Activated CD4-positive, alpha-beta T cell treated with anti-CD3 and anti-CD28 coated beads for 36 hours (primary cell): ENCODE measurements at regions not wholly inside any gene's neighbourhood (a gene's known extent, or its start where the extent isn't known, plus 50 kb on each side); places are given as distances from the start of the nearest gene placed in this dataset.
"Not testable (repeated sequence)": the region's sequence is repeated elsewhere in the genome, so short reads cannot be mapped to it uniquely, and the experiment has no call there.

Source experiments
- ATAC-seq: fragments of 200-7000 bp; cut with Tn5 transposase; one replicate; pipeline ENCODE4 v1.10.0; 2021; ENCODE audit warnings: mild to moderate bottlenecking, moderate library complexity
- CTCF ChIA-PET: fragments of 350-600 bp; sonication (Branson Sonifier 250); formaldehyde crosslinking; loops from one replicate; lab custom pipeline; 2021; ENCODE audit warnings: antibody characterized with exemption; lab: Charles Lee
- POLR2A ChIA-PET: fragments of 350-600 bp; sonication (Branson Sonifier 250); formaldehyde crosslinking; loops from one replicate; lab custom pipeline; 2021; ENCODE audit warnings: antibody characterized with exemption, inconsistent platforms; lab: Charles Lee
- DNase-seq: peaks from one replicate; pipeline ENCODE4 v3.0.0-alpha.2; 2020
- H3K27ac Mint-ChIP-seq: one replicate; pipeline ENCODE4 v1.8.0; 2021; ENCODE audit warnings: mixed read lengths
- H3K27me3 Mint-ChIP-seq: one replicate; pipeline ENCODE4 v1.8.0; 2021; ENCODE audit warnings: mixed read lengths
- H3K36me3 Mint-ChIP-seq: one replicate; pipeline ENCODE4 v1.8.0; 2021; ENCODE audit warnings: low read depth, mixed read lengths
- H3K4me1 Mint-ChIP-seq: one replicate; pipeline ENCODE4 v1.8.0; 2021; ENCODE audit warnings: mixed read lengths
- H3K4me3 Mint-ChIP-seq: one replicate; pipeline ENCODE4 v1.8.0; 2021; ENCODE audit warnings: mild to moderate bottlenecking, moderate library complexity, mixed read lengths
- H3K9me3 Mint-ChIP-seq: one replicate; pipeline ENCODE4 v1.8.0; 2021; ENCODE audit warnings: low read depth, mixed read lengths
- intact Hi-C, 2 experiments: fragments of 100-400 bp; cut with DNase I in 1 of 2; cut with micrococcal nuclease in 1 of 2; formaldehyde crosslinking; loops; one replicate each; pipeline versions ENCODE4 v1.14.2 to v1.15.1; 2022 to 2024; cut with DNase I, micrococcal nuclease

DNA sequence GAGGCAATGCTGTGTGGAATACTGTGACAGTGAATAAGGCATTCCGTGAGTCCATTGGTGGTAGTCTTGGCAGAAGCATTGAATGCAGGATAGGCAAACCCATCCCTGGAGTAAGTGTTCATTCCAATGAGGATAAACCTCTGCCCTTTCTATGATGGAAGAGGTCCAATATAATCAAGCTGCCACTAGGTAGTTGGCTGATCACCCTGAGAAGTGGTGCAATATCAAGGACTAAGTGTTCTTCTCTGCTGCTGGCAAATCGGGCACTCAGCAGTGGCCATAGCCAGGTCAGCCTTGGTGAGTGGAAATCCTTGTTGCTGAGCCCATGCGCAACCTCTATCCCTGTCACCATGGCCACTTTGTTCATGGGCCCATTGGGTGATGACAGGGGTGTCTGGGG lies 70.1 kb downstream of the FBXO4 start:
- no peaks in the 10 kb centered on the region for H3K36me3 Mint-ChIP-seq
- CTCF ChIA-PET: no interaction called here

DNA sequence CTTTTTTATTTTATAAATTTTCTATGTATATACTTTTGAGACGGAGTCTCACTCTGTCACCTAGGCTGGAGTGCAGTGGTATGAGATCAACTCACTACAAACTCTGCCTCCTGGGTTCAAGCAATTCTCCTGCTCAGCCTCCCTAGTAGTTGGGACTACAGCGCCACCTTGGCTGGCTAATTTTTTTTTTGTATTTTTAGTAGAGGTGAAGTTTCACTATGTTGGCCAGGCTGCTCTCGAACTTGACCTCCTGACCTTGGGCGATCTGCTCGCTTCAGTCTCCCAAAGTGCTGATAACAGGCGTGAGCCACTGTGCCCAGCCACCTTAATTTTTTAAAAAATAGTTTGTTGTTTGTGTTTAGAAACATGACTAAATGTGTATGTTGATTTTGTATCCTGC lies 76.6 kb downstream of the FBXO4 start:
- CTCF ChIA-PET: no interaction called here
- no peak for DNase-seq
- peaks cover 12% of the 10 kb centered on the region for H3K9me3 Mint-ChIP-seq
- H3K27me3 Mint-ChIP-seq: peaks cover 3% of the 10 kb centered on the region
- no peaks in the 10 kb centered on the region for H3K36me3 Mint-ChIP-seq
- H3K27ac Mint-ChIP-seq: no peak overlapping the region
- H3K4me3 Mint-ChIP-seq: no peak overlapping the region
- ATAC-seq: no peak
- intact Hi-C loops: no loop called here
- POLR2A ChIA-PET: no interaction called here
- H3K4me1 Mint-ChIP-seq: no peaks in the 10 kb centered on the region

More for the DNA sequence above, 70.1 kb downstream of the FBXO4 start:
- DNase-seq (no peak), ATAC-seq (no peak)
- no peak overlapping the region for H3K27ac Mint-ChIP-seq
- no peak overlapping the region for H3K4me3 Mint-ChIP-seq
- H3K27me3 Mint-ChIP-seq: peaks cover 12% of the 10 kb centered on the region
- POLR2A ChIA-PET: no interaction called here
- H3K4me1 Mint-ChIP-seq: no peaks in the 10 kb centered on the region
- H3K9me3 Mint-ChIP-seq: peaks cover 10% of the 10 kb centered on the region
- intact Hi-C loops: no loop called here

DNA sequence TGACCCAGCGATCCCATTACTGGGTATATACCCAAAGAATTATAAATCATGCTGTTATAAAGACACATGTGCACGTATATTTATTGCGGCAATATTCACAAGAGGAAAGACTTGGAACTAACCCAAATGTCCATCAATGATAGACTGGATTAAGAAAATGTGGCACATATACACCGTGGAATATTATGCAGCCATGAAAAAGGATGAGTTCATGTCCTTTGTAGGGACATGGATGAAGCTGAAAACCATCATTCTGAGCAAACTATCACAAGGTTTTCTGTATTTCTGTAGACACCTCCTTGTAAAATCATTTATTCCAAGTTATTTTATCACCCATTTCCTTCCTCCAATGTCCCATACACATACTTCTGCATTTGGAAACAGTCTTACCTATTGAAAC lies 78.8 kb downstream of the FBXO4 start:
- DNase-seq, intact Hi-C loops, H3K4me1 Mint-ChIP-seq, POLR2A ChIA-PET, H3K36me3 Mint-ChIP-seq, ATAC-seq, H3K27me3 Mint-ChIP-seq, H3K9me3 Mint-ChIP-seq, H3K27ac Mint-ChIP-seq, H3K4me3 Mint-ChIP-seq: not testable (repeated sequence)
- CTCF ChIA-PET: interaction anchor here (1.6 to 1.7 kb wide), 2 partner anchors 28 to 75 kb away, joined by 4 to 5 read pairs; no protein-coding TSS in a partner anchor

DNA sequence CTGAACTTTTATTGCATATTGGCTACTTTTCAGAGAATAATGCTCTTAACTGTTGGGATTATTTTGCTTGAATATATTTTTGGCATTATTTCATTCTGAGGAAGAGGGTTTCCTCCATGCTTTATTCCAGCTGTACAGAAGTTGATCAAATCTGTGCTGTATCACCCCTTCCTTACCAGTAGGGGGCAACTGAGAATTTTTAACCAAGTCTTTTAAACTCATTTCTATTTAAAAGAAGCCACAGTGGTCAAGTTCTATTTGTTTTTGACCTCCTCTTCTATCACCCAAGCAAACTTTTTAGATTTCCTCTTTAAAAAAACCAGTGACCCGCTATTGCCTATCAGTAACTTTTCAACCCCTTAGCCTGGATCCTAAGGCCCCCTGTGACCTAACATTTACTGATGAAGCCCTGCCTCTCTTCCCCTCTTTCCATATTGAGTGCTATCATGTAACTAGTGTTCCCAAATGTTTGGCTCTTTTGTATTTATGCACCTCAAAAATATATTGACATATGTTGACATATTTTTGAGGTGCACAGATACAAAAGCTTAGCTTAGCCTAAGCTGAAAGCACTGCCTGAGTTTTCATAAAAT lies 80.6 kb downstream of the FBXO4 start:
- no peak for ATAC-seq
- no peak for DNase-seq
- H3K27me3 Mint-ChIP-seq: peaks cover 3% of the 10 kb centered on the region
- H3K27ac Mint-ChIP-seq: no peak overlapping the region
- no peak overlapping the region for H3K4me3 Mint-ChIP-seq
- CTCF ChIA-PET: interaction anchor here (0.7 to 2.2 kb wide), 17 partner anchors 8 to 762 kb away, joined by 3 to 10 read pairs (median 4); no protein-coding TSS in a partner anchor
- no peaks in the 10 kb centered on the region for H3K36me3 Mint-ChIP-seq
- H3K9me3 Mint-ChIP-seq: peaks cover 2% of the 10 kb centered on the region
- H3K4me1 Mint-ChIP-seq: no peaks in the 10 kb centered on the region
- POLR2A ChIA-PET: no interaction called here
- intact Hi-C loops: loop anchor here (1.0 to 2.0 kb wide), 3 partner anchors 149 to 883 kb away; no protein-coding TSS in a partner anchor

DNA sequence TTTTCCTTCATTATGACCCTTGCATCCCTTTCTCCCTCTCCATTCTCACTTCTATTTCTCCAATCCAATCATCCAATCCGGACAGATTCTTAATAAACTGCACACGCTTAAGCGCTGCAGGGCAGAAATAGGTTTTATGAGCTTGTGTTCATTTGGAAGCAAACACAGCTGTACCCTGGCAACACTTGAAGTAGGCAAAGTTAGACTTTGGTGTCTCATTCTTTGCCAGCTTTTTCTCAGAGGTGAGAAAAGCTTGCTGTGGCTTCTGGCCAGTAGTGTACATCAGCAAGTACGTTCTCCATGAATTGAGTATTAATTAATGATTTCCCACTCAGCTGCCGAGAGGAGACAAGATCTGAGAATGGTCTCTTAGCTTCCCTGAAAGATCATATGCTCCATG lies 88.5 kb downstream of the FBXO4 start:
- ChIA-PET POLR2A (interaction anchor here (0.5 kb wide), 1 partner anchor 96 kb away, joined by 7 read pairs; no protein-coding TSS in a partner anchor), CTCF (interaction anchor here (0.5 kb wide), 1 partner anchor 9 kb away, joined by 3 read pairs; no protein-coding TSS in a partner anchor)
- no peak overlapping the region for H3K4me3 Mint-ChIP-seq
- no peaks in the 10 kb centered on the region for H3K36me3 Mint-ChIP-seq
- DNase-seq (no peak), ATAC-seq (no peak)
- no peaks in the 10 kb centered on the region for H3K9me3 Mint-ChIP-seq
- H3K27ac Mint-ChIP-seq: no peak overlapping the region
- H3K27me3 Mint-ChIP-seq: peaks cover 10% of the 10 kb centered on the region
- intact Hi-C loops: no loop called here
- no peaks in the 10 kb centered on the region for H3K4me1 Mint-ChIP-seq

DNA sequence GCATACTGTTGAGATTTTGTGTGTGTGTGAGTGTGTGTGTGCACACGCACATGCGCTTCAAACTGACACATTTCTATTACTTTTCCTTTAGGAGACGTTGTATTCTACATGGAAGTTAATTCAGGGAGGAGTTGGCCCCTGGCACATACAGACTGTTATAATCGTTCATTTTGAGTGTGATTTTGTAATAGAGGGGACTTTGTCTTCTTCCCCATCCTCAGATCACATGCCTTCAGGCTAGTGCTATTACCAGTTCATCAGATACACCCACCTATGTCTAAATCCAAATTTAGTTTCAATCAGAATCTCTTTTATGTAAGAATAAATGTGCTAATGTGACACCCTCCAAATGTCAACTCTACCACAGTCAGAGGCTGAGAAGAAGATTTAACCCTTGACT lies 90.2 kb downstream of the FBXO4 start:
- H3K4me3 Mint-ChIP-seq: no peak overlapping the region
- POLR2A ChIA-PET: no interaction called here
- intact Hi-C loops: no loop called here

DNA sequence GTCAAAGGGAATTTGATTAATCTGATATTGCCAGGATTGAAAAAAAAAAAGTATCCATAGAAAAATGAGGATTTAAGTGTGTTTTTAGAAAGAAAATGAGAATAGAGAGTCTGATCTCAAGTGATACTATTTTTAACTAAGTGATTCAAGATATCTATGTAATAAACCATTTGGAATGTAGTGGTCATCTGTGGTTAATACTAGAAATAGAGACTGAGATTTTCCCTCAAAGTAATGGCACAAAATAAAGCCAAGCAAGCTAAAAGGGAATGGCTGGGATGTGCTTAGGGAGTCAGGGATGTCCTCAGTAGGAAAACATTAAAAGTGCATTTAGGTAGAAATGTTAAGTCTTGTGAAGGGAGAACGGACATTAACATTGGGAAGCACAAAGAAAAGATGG lies 90.6 kb downstream of the FBXO4 start:
- ChIA-PET POLR2A (no interaction called here), CTCF (interaction anchor here (0.7 to 1.8 kb wide), 3 partner anchors 10 to 957 kb away, joined by 3 to 6 read pairs (median 4); no protein-coding TSS in a partner anchor)

More for the DNA sequence above, 90.2 kb downstream of the FBXO4 start:
- no peak for ATAC-seq
- Mint-ChIP-seq H3K27ac (no peak overlapping the region), H3K36me3 (no peaks in the 10 kb centered on the region), H3K9me3 (no peaks in the 10 kb centered on the region), H3K27me3 (peaks cover 10% of the 10 kb centered on the region), H3K4me1 (no peaks in the 10 kb centered on the region)
- CTCF ChIA-PET: interaction anchor here (1.6 to 1.8 kb wide), 2 partner anchors 10 to 11 kb away, joined by 4 to 6 read pairs; no protein-coding TSS in a partner anchor
- DNase-seq: no peak

DNA sequence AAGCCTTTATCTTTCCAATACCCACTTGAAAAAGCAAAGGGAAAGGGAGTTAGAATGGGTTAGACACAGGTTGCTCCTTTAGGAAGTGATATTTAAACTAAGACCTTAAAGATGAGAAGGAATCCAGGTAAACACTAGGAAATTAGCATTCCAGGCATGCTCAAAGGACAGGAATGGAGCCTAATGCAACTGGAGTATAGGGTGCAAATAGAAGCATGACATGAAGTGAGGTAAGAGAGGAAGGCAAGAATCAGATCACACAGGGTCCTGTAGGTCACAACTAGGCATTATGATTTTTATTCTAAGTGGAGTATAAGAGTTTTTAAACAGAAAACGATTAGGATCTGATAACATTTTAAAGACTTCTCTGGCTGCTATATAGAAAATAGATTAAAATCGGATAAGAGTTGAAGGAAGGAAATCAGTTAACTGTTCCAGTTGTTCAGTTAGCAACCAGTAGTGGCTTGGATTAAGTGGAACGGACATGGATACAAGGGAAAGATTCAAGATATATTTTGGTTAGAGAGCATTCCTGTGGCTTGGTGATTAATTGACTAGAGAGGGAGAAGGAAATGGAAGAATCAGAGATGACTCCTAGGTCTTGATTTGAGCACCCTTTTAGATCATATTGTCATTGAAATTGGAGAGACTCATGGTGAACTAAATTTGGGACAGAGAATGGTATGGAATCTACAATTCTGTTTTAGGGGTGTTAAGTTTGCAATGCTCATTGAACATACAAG lies 95.9 kb downstream of the FBXO4 start:
- H3K27me3 Mint-ChIP-seq: peaks cover 13% of the 10 kb centered on the region
- H3K4me1 Mint-ChIP-seq: no peaks in the 10 kb centered on the region
- no peak overlapping the region for H3K4me3 Mint-ChIP-seq
- no peaks in the 10 kb centered on the region for H3K9me3 Mint-ChIP-seq
- ChIA-PET POLR2A (no interaction called here), CTCF (no interaction called here)
- H3K27ac Mint-ChIP-seq: no peak overlapping the region
- no peak for ATAC-seq
- no peak for DNase-seq
- H3K36me3 Mint-ChIP-seq: no peaks in the 10 kb centered on the region
- intact Hi-C loops: no loop called here

More for the DNA sequence above, 90.6 kb downstream of the FBXO4 start:
- intact Hi-C loops: no loop called here
- Mint-ChIP-seq H3K27me3 (peaks cover 10% of the 10 kb centered on the region), H3K27ac (no peak overlapping the region), H3K4me1 (no peaks in the 10 kb centered on the region), H3K4me3 (no peak overlapping the region), H3K9me3 (no peaks in the 10 kb centered on the region), H3K36me3 (no peaks in the 10 kb centered on the region)
- no peak for DNase-seq
- ATAC-seq: no peak

DNA sequence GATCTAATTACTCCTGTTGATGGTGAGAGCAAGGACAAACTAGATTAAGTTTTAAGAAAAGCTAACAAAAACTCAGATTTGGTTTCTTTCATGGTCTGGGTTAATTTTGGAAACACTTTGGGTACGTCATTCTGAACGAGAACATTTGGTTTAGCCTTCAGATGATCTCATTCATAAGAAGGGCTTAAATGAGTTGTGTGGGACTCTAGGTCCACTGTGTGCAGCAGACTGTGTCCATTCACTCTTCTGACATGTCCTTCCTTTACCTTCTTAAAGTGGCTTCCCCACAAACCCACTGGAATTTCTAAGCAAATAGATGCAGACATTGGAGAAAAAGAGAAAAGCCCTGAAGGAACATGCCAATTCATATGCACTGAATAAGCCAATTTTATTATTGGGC lies 96.8 kb downstream of the FBXO4 start:
- H3K4me1 Mint-ChIP-seq: no peaks in the 10 kb centered on the region
- H3K9me3 Mint-ChIP-seq: no peaks in the 10 kb centered on the region
- no peaks in the 10 kb centered on the region for H3K36me3 Mint-ChIP-seq
- H3K27ac Mint-ChIP-seq: no peak overlapping the region
- intact Hi-C loops: no loop called here
- ChIA-PET CTCF (no interaction called here), POLR2A (no interaction called here)
- H3K4me3 Mint-ChIP-seq: no peak overlapping the region
- ATAC-seq (no peak), DNase-seq (no peak)
- peaks cover 15% of the 10 kb centered on the region for H3K27me3 Mint-ChIP-seq

DNA sequence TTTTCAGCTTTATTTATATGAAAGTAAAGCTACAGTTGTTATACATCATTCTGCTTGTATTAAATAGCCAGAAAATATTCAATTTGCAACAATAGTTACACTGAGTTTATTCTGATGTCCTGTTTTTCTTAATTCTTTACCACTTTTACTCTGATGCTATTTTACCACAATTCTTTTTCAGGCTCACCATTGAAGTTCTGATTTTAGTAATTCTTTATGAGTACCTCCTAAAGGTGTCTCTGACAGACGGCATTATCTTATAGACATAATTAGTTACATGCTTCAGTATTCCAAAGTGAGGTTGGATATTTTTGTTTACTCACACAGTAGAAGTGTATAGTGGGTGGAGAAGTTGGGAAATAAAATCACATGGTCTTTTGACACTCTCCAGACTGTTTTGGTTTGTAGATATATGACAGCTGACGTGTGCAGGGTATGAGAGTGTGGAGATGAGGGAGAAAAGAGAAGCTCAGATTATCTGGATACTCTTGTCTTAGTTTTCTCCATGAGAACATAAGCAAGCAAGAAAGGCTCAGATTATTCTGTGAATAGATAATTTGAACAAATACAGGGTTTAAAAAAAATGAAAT lies 97.4 kb downstream of the FBXO4 start:
- intact Hi-C loops: no loop called here
- DNase-seq (no peak), ATAC-seq (no peak)
- ChIA-PET CTCF (no interaction called here), POLR2A (no interaction called here)
- H3K4me3 Mint-ChIP-seq: no peak overlapping the region
- H3K4me1 Mint-ChIP-seq: no peaks in the 10 kb centered on the region
- peaks cover 16% of the 10 kb centered on the region for H3K27me3 Mint-ChIP-seq
- no peak overlapping the region for H3K27ac Mint-ChIP-seq
- no peaks in the 10 kb centered on the region for H3K36me3 Mint-ChIP-seq
- H3K9me3 Mint-ChIP-seq: no peaks in the 10 kb centered on the region

DNA sequence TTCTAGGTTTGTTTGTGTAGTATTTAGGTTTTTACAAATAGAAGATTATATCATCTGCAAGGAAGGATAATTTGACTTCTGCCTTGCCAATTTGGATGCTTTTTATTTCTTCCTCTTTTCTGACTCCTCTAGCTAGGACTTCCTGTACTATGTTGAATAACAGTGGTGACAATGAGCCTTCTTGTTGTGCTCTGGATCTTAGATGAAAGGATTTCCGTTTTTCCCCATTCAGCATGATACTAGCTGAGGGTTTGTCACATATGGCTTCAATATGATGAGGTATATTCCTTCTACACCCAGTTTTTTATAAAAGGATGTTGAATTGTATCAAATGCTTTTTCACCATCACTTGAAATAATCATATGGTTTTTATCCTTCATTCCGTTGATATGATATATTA lies 101.4 kb downstream of the FBXO4 start:
- H3K4me1 Mint-ChIP-seq: no peaks in the 10 kb centered on the region
- no peaks in the 10 kb centered on the region for H3K36me3 Mint-ChIP-seq
- intact Hi-C loops: no loop called here
- ATAC-seq: no peak
- CTCF ChIA-PET: interaction anchor here (0.6 to 1.5 kb wide), 3 partner anchors 10 to 46 kb away, joined by 3 to 7 read pairs (median 4); no protein-coding TSS in a partner anchor
- H3K27ac Mint-ChIP-seq: no peak overlapping the region
- POLR2A ChIA-PET: no interaction called here
- no peak for DNase-seq
- H3K9me3 Mint-ChIP-seq: no peaks in the 10 kb centered on the region
- no peak overlapping the region for H3K4me3 Mint-ChIP-seq
- H3K27me3 Mint-ChIP-seq: peaks cover 24% of the 10 kb centered on the region
